Heart right ventricle (tissue), 16 donors: ENCODE measurements at regions not wholly inside any gene's neighbourhood (a gene's known extent, or its start where the extent isn't known, plus 50 kb on each side); places are given as distances from the start of the nearest gene placed in this dataset.

ENCODE experiments used
- ATAC-seq, 8 donors: fragments of 200-7000 bp; cut with Tn5 transposase; one replicate each; pipeline ENCODE4 v1.9.1; 2020; ENCODE audit warnings: mild to moderate bottlenecking in 8 of 8, moderate library complexity in 8 of 8, moderate number of reproducible peaks in 1 of 8
- DNase-seq, 2 donors: peaks; one replicate each; pipeline ENCODE4 v3.0.0-alpha.2; 2020
- H3K27ac ChIP-seq, 10 donors: fragments of 200-600 bp; sonication (generic) in 2 of 10; one replicate each; pipeline versions ENCODE4 v1.5.0 to v1.8.0; 2020 to 2022; ENCODE audit warnings: mild to moderate bottlenecking in 3 of 10
- H3K27me3 ChIP-seq, 7 donors: fragments of 200-600 bp; one replicate each; pipeline ENCODE4 v1.8.0; 2021 to 2022; ENCODE audit warnings: mild to moderate bottlenecking in 2 of 7
- H3K36me3 ChIP-seq, 9 donors: fragments of 200-600 bp; sonication (generic) in 1 of 9; one replicate each; pipeline versions ENCODE4 v1.5.0 to v1.8.0; 2020 to 2022; ENCODE audit warnings: mild to moderate bottlenecking in 2 of 9
- H3K4me1 ChIP-seq, 9 donors: fragments of 200-600 bp; sonication (generic) in 1 of 9; one replicate each; pipeline versions ENCODE4 v1.5.0 to v1.8.0; 2020 to 2022; ENCODE audit warnings: mild to moderate bottlenecking in 4 of 9
- H3K4me3 ChIP-seq, 10 donors: fragments of 200-600 bp; sonication (generic) in 2 of 10; one replicate each; pipeline versions ENCODE4 v1.5.0 to v1.8.0; 2020 to 2022; ENCODE audit warnings: mild to moderate bottlenecking in 7 of 10, moderate library complexity in 2 of 10
- H3K9me3 ChIP-seq, 11 donors: fragments of 200-600 bp in 10 of 11; sonication (generic) in 2 of 11; one replicate each; pipeline versions ENCODE4 v1.5.0 to v1.8.0; 2013 to 2022; ENCODE audit warnings: mild to moderate bottlenecking in 2 of 11, control low read depth in 1 of 11, moderate library complexity in 1 of 11
- WGBS, 2 donors: extraction: QIAGEN DNeasy Blood & Tissue Kit; methylation state at CpG; one replicate each; pipeline ENCODE4 v1.1.7; 2013; ENCODE audit warnings: inconsistent platforms in 1 of 2; 5-methylcytosine and 5-hydroxymethylcytosine counted together
- intact Hi-C, 10 donors: fragments of 100-400 bp; cut with DNase I; formaldehyde crosslinking; loops; one replicate each; pipeline versions ENCODE4 v1.11.1 to v1.14.2; 2022
- TF ChIP-seq, protein P1 (sequence below), 9 donors: fragments of 200-600 bp; sonication (generic) in 2 of 9; IDR thresholded peaks; one replicate each; pipeline versions ENCODE4 v1.5.0 to v1.8.0; 2021 to 2022; ENCODE audit warnings: antibody characterized with exemption in 9 of 9, mild to moderate bottlenecking in 5 of 9, moderate library complexity in 1 of 9
- donor health status: Arrhythmogenic right ventricular cardiomyopathy.
- donor health status: ischemic (EF 13 %, LVEDD 7.1; RV severe dilation, severe dysfunction).
- donor health status: healthy with polysubstance abuse.
- donor health status: DM: no; HTN: yes; CAD: no.
- donor health status: DM: no; HTN: no; CAD: no.
- donor health status: ischemic (EF 25% LVEDD 6.9; RV normal size, moderate dysfunction).
- donor health status: ischemic (EF 25% LVEDD 5.7; RV mildly dilated, moderate dysfunction).
- donor health status: healthy.
- donor health status: DM: yes; HTN: yes; CAD: no.
- donor health status: Ischemic cardiomyopathy.
- donor health status: ischemic (EF 35%, LVEDD 5.7; RV mildly dilated, moderate dysfunction).
- donor health status: nonischemic (EF 11% LVEDD 7.7; RV severe dilation, severe dysfunction).
- donor health status: DM: yes; HTN: yes; CAD: no.
- donor health status: PGD.
- donor health status: ischemic (EF 29% LVEDD 5.4; RV normal size, mild dysfunction).
- donor health status: nonischemic (EF 23%, LVEDD 6.1; RV moderate dilation, normal function).

- Histone ChIP-seq H3K27ac (no peak overlapping the region), H3K36me3 (no peaks in the 10 kb centered on the region), H3K9me3 (peaks cover 0 to 16% (median 0%) of the 10 kb centered on the region in 11 donors), H3K4me1 (no peaks in the 10 kb centered on the region), H3K27me3 (no peaks in the 10 kb centered on the region), H3K4me3 (no peak overlapping the region)
- ATAC-seq (no peak), DNase-seq (no peak)
- intact Hi-C loops = no loop called here
- TF ChIP-seq, protein P1, sequence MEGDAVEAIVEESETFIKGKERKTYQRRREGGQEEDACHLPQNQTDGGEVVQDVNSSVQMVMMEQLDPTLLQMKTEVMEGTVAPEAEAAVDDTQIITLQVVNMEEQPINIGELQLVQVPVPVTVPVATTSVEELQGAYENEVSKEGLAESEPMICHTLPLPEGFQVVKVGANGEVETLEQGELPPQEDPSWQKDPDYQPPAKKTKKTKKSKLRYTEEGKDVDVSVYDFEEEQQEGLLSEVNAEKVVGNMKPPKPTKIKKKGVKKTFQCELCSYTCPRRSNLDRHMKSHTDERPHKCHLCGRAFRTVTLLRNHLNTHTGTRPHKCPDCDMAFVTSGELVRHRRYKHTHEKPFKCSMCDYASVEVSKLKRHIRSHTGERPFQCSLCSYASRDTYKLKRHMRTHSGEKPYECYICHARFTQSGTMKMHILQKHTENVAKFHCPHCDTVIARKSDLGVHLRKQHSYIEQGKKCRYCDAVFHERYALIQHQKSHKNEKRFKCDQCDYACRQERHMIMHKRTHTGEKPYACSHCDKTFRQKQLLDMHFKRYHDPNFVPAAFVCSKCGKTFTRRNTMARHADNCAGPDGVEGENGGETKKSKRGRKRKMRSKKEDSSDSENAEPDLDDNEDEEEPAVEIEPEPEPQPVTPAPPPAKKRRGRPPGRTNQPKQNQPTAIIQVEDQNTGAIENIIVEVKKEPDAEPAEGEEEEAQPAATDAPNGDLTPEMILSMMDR (IDR thresholded peaks at IDR 0.05) = no peak
- 61 to 69% methylated on average over 5 of the region's 5 CpGs for WGBS, 2 donors
Observed at GRCh38 chr12:74685385-74685784, 147.8 kb downstream of the ATXN7L3B start.

GRCh38 chr12:74689071-74689655 lies 151.5 kb downstream of the ATXN7L3B start:
- 33 to 41% methylated on average over 3 of the region's 3 CpGs for WGBS, 2 donors
- no peaks in the 10 kb centered on the region for H3K27me3 ChIP-seq
- no peak overlapping the region for H3K4me3 ChIP-seq
- H3K27ac ChIP-seq = no peak overlapping the region
- ATAC-seq = no peak
- intact Hi-C loops = no loop called here
- H3K4me1 ChIP-seq = no peaks in the 10 kb centered on the region
- no peaks in the 10 kb centered on the region for H3K36me3 ChIP-seq
- TF ChIP-seq, protein P1 (IDR thresholded peaks at IDR 0.05) = peak in 8 of 9 donors; percentile 9 to 64 (median 54)
- DNase-seq = no peak
- peaks cover 0 to 7% (median 0%) of the 10 kb centered on the region in 11 donors for H3K9me3 ChIP-seq

GRCh38 chr12:74689929-74690328 lies 152.3 kb downstream of the ATXN7L3B start:
- H3K4me3 ChIP-seq = no peak overlapping the region
- TF ChIP-seq, protein P1 (IDR thresholded peaks at IDR 0.05) = no peak
- H3K27me3 ChIP-seq = no peaks in the 10 kb centered on the region
- WGBS, 2 donors = 80 to 87% methylated on average over 2 of the region's 2 CpGs
- DNase-seq (no peak), ATAC-seq (no peak)
- intact Hi-C loops = loop anchor here in 1 of 10 donors (10.0 kb wide), 1 partner anchor 795 kb away; the partner anchor contains the start of gene GLIPR1
- no peak overlapping the region for H3K27ac ChIP-seq
- no peaks in the 10 kb centered on the region for H3K36me3 ChIP-seq
- H3K4me1 ChIP-seq = no peaks in the 10 kb centered on the region
- H3K9me3 ChIP-seq = peaks cover 0 to 3% (median 0%) of the 10 kb centered on the region in 11 donors

GRCh38 chr12:74719447-74719846 lies 181.8 kb downstream of the ATXN7L3B start:
- Histone ChIP-seq H3K9me3 (no peaks in the 10 kb centered on the region), H3K4me3 (no peak overlapping the region), H3K27me3 (no peaks in the 10 kb centered on the region), H3K27ac (no peak overlapping the region), H3K4me1 (no peaks in the 10 kb centered on the region), H3K36me3 (no peaks in the 10 kb centered on the region)
- TF ChIP-seq, protein P1 (IDR thresholded peaks at IDR 0.05) = no peak
- WGBS, 2 donors = 70 to 84% methylated on average over 2 of the region's 2 CpGs
- no peak for ATAC-seq
- DNase-seq = no peak
- intact Hi-C loops = no loop called here
